ENCODE measurements at regions not wholly inside any gene's neighbourhood (a gene's known extent, or its start where the extent isn't known, plus 50 kb on each side); places are given as distances from the start of the nearest gene placed in this dataset.

DNA sequence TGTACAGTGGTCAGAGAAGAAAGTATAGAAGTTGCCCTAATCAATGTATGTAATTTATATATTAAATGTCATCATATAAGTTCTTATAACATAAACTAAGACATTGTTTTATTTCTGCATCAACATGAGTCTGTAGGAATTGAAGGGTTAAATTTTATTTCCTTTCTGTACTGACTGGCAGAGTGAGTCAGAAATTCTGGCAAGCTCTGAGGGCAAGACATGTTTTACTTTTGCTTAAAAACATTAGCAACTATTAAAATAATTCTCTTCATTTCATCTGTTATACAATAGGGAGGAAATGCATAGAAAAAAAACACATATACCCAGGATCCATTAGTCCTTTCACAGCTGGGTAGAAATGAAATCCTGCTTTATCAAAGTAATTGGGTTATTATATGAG is 171.4 kb upstream of the ALCAM start:
- intact Hi-C loops (cut with DNase I; ENCODE audit: low total_unique reads), result no loop called here
- Histone ChIP-seq H3K9me3 (no peaks in the 10 kb centered on the region), H3K4me3 (no peak overlapping the region), H3K4me1 (no peaks in the 10 kb centered on the region), H3K27me3 (no peaks in the 10 kb centered on the region), H3K36me3 (no peaks in the 10 kb centered on the region), H3K27ac (no peak overlapping the region)
- no peak for DNase-seq
- no peak for TF ChIP-seq POLR2A (IDR thresholded peaks at IDR 0.05)
- TF ChIP-seq, protein P1, sequence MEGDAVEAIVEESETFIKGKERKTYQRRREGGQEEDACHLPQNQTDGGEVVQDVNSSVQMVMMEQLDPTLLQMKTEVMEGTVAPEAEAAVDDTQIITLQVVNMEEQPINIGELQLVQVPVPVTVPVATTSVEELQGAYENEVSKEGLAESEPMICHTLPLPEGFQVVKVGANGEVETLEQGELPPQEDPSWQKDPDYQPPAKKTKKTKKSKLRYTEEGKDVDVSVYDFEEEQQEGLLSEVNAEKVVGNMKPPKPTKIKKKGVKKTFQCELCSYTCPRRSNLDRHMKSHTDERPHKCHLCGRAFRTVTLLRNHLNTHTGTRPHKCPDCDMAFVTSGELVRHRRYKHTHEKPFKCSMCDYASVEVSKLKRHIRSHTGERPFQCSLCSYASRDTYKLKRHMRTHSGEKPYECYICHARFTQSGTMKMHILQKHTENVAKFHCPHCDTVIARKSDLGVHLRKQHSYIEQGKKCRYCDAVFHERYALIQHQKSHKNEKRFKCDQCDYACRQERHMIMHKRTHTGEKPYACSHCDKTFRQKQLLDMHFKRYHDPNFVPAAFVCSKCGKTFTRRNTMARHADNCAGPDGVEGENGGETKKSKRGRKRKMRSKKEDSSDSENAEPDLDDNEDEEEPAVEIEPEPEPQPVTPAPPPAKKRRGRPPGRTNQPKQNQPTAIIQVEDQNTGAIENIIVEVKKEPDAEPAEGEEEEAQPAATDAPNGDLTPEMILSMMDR (IDR thresholded peaks at IDR 0.05), result no peak

DNA sequence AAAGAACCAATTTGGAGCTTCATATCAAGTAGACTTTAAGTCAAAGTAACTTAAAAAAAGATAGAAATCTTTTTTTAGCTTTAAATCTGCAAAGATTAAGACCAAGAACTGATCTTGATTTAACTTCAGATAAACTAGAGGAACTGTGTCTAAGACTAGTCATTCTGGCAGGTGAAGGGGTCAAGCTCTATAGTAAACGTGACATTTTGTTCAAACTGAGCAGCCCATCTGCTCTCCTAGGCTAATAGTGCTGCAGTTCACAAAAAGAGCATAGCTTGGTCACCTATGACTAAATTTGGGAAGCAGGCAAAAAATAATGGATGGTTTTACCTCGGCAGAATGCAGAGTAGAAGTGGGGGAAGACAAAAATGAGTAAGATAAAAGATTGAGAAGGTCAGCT is 168.8 kb upstream of the ALCAM start:
- Histone ChIP-seq H3K9me3 (no peaks in the 10 kb centered on the region), H3K4me3 (no peak overlapping the region), H3K36me3 (no peaks in the 10 kb centered on the region), H3K27ac (no peak overlapping the region), H3K27me3 (no peaks in the 10 kb centered on the region), H3K4me1 (no peaks in the 10 kb centered on the region)
- TF ChIP-seq, protein P1 (IDR thresholded peaks at IDR 0.05), result no peak
- no peak for TF ChIP-seq POLR2A (IDR thresholded peaks at IDR 0.05)
- DNase-seq, result no peak
- intact Hi-C loops (cut with DNase I; ENCODE audit: low total_unique reads), result no loop called here

DNA sequence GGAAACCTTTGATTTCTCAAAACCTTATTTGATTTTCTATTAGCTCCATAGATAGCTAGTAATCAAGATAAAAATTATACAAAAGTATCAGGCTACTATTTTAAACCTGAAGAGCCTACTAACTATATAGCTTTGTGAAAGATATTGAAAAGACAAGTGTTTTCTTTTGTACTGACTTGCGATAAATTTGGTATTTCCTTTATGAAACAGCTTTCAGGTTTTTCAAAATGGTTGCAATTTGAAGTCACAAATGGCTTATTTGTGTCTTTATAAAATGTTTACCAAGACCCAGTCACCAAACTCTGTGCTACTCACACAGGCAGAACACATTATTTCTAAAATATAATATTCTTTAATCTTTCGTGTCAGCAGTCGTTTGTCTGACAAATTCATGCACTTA is 167.5 kb upstream of the ALCAM start:
- intact Hi-C loops (cut with DNase I; ENCODE audit: low total_unique reads), result no loop called here
- no peak for DNase-seq
- Histone ChIP-seq H3K4me3 (no peak overlapping the region), H3K4me1 (no peaks in the 10 kb centered on the region), H3K9me3 (no peaks in the 10 kb centered on the region), H3K27ac (no peak overlapping the region), H3K36me3 (no peaks in the 10 kb centered on the region), H3K27me3 (no peaks in the 10 kb centered on the region)
- TF ChIP-seq POLR2A (IDR thresholded peaks at IDR 0.05), result no peak
- TF ChIP-seq, protein P1 (IDR thresholded peaks at IDR 0.05), result no peak

DNA sequence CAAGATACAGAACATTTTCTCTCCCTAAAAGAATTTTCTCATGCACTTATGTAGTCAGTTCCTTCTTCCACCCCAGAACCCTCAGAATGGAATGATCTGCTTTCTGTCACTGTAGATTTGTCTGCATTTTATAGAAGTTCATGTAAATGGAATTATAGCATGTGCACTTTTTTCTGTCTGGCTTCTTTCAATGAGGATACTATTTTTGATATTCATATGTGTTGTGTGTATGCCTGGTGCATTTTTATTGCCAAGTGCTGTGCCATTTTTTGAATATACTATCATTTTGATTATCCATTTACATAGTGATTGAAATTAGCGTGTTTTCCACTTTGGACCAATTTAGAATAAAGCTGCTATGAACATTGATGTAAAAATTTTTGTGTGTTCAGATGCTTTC is 156.6 kb upstream of the ALCAM start:
- H3K36me3 ChIP-seq, result no peaks in the 10 kb centered on the region
- TF ChIP-seq, protein P1 (IDR thresholded peaks at IDR 0.05), result no peak
- TF ChIP-seq POLR2A (IDR thresholded peaks at IDR 0.05), result no peak
- no peaks in the 10 kb centered on the region for H3K9me3 ChIP-seq
- intact Hi-C loops (cut with DNase I; ENCODE audit: low total_unique reads), result no loop called here
- H3K4me3 ChIP-seq, result no peak overlapping the region
- H3K4me1 ChIP-seq, result no peaks in the 10 kb centered on the region
- H3K27ac ChIP-seq, result no peak overlapping the region
- H3K27me3 ChIP-seq, result no peaks in the 10 kb centered on the region
- DNase-seq, result no peak

DNA sequence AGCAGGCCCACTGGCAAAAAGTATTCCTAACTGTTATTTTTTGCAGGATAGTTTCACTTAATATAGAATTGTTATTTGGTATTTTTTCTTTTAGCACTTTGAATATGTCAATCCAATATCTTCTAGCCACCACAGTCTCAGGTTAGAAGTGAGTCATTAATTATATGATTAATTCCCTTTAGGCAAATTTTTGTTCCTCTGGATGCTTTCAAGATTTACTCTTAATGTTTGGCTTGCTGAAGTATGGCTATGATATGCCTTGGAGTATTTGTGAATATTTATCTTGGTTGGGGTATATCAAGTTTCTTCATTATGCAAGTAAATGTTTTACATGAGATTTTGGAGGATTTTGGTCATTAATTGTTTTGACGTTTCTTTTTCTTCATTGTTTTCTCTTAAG is 152.1 kb upstream of the ALCAM start:
- H3K9me3 ChIP-seq, result no peaks in the 10 kb centered on the region
- H3K4me3 ChIP-seq, result no peak overlapping the region
- intact Hi-C loops (cut with DNase I; ENCODE audit: low total_unique reads), result no loop called here
- DNase-seq, result no peak
- no peaks in the 10 kb centered on the region for H3K36me3 ChIP-seq
- H3K27me3 ChIP-seq, result no peaks in the 10 kb centered on the region
- no peak overlapping the region for H3K27ac ChIP-seq
- H3K4me1 ChIP-seq, result no peaks in the 10 kb centered on the region
- TF ChIP-seq POLR2A (IDR thresholded peaks at IDR 0.05), result no peak
- TF ChIP-seq, protein P1 (IDR thresholded peaks at IDR 0.05), result no peak
